Activated CD4-positive, alpha-beta memory T cell treated with anti-CD3 and anti-CD28 coated beads for 36 hours (primary cell): ENCODE measurements at regions not wholly inside any gene's neighbourhood (a gene's known extent, or its start where the extent isn't known, plus 50 kb on each side); places are given as distances from the start of the nearest gene placed in this dataset.

Source experiments
- CTCF ChIA-PET: fragments of 350-600 bp; sonication (Branson Sonifier 250); formaldehyde crosslinking; loops from one replicate; lab custom pipeline; 2021; ENCODE audit warnings: antibody characterized with exemption, inconsistent platforms; lab: Charles Lee
- POLR2A ChIA-PET: fragments of 350-600 bp; sonication (Branson Sonifier 250); formaldehyde crosslinking; loops from one replicate; lab custom pipeline; 2021; ENCODE audit warnings: antibody characterized with exemption; lab: Charles Lee
- DNase-seq: peaks from one replicate; pipeline ENCODE4 v3.0.0-alpha.2; 2020
- H3K27ac Mint-ChIP-seq: one replicate; pipeline ENCODE4 v1.8.0; 2021; ENCODE audit warnings: mixed read lengths
- H3K27me3 Mint-ChIP-seq: one replicate; pipeline ENCODE4 v1.8.0; 2021; ENCODE audit warnings: mixed read lengths
- H3K36me3 Mint-ChIP-seq: one replicate; pipeline ENCODE4 v1.8.0; 2021; ENCODE audit warnings: mixed read lengths
- H3K4me1 Mint-ChIP-seq: one replicate; pipeline ENCODE4 v1.8.0; 2021; ENCODE audit warnings: low read depth, mixed read lengths
- H3K4me3 Mint-ChIP-seq: one replicate; pipeline ENCODE4 v1.8.0; 2021; ENCODE audit warnings: mild to moderate bottlenecking, mixed read lengths
- H3K9me3 Mint-ChIP-seq: one replicate; pipeline ENCODE4 v1.8.0; 2021; ENCODE audit warnings: mixed read lengths
- intact Hi-C: fragments of 100-400 bp; cut with micrococcal nuclease; formaldehyde crosslinking; loops from one replicate; pipeline ENCODE4 v1.15.1; 2023

- POLR2A ChIA-PET = no interaction called here
- CTCF ChIA-PET = no interaction called here
- no peak for DNase-seq
- intact Hi-C loops = no loop called here
- Mint-ChIP-seq H3K27me3 (no peaks in the 10 kb centered on the region), H3K9me3 (peaks cover 15% of the 10 kb centered on the region), H3K36me3 (no peaks in the 10 kb centered on the region), H3K27ac (no peak overlapping the region), H3K4me3 (no peak overlapping the region), H3K4me1 (no peaks in the 10 kb centered on the region)
These were observed 1515.2 kb downstream of the PLA2G4A start for GRCh38 chr1:188343914-188344313.

DNA sequence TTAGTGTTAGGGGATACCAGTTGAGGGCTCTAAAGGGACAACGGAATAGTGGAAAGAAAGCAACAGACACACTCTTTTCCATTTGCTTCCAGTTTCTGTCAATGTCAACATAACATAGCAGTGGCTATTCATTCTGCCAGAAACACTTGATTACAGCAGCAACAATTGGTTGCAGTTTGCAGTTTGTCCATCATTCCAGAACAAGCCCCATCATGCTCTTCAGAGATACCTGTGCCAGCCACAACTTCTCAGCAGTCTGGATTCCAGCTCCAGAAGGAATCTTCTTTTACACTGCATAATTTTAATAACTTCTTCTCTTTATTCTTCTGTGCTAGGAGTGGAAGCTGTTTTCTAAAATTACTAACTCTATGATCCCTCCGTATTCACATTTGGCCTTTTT, 1521.4 kb downstream of the PLA2G4A start:
- CTCF ChIA-PET = no interaction called here
- H3K27ac Mint-ChIP-seq = no peak overlapping the region
- H3K4me3 Mint-ChIP-seq = no peak overlapping the region
- no peaks in the 10 kb centered on the region for H3K4me1 Mint-ChIP-seq
- POLR2A ChIA-PET = no interaction called here
- H3K36me3 Mint-ChIP-seq = no peaks in the 10 kb centered on the region
- no peaks in the 10 kb centered on the region for H3K27me3 Mint-ChIP-seq
- no peak for DNase-seq
- intact Hi-C loops = no loop called here
- H3K9me3 Mint-ChIP-seq = peaks cover 9% of the 10 kb centered on the region

DNA sequence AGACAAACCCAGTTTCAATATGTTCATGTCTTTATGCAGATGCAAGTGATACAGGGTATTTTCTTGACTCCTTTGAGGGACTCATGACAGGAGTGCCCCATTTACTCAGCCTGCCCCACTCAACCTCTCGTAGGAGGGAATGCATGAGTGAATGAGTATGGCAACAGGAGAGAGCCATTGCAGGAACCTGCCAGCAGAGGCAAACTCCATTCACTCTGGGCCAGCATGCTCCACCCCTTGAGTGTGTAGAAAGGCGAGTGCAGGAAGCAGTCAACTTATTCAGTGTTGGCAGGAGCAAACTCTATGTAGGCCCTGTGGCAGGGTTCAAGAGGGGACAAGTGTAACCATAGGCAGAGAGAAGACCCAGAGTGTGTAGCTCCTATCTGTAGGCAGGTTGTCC, 1526.3 kb downstream of the PLA2G4A start:
- Mint-ChIP-seq H3K9me3 (peaks cover 19% of the 10 kb centered on the region), H3K4me1 (no peaks in the 10 kb centered on the region), H3K27ac (no peak overlapping the region), H3K4me3 (no peak overlapping the region), H3K27me3 (no peaks in the 10 kb centered on the region), H3K36me3 (no peaks in the 10 kb centered on the region)
- ChIA-PET CTCF (no interaction called here), POLR2A (no interaction called here)
- intact Hi-C loops = no loop called here
- DNase-seq = no peak

DNA sequence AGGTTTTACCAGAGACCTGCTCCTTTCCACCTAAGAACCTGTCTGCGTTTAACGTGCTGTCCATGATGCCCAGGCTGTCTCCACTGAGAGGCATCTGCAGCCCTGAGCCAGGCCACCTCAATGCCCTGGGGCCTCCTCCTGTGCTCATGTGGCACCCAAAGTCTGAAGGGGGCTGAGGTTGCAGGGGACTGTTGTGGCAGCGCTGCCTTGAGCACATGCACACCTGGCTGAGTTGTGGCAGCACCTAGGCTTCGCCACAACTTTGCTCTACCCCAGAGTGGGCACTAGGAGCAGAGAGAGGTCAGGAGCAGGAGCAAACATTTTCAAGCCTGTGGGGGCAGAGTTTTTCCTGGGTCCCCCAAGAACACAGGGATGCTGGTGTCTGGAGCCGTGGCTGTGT, 1527.1 kb downstream of the PLA2G4A start:
- ChIA-PET CTCF (no interaction called here), POLR2A (no interaction called here)
- Mint-ChIP-seq H3K9me3 (peaks cover 19% of the 10 kb centered on the region), H3K4me3 (no peak overlapping the region), H3K4me1 (no peaks in the 10 kb centered on the region), H3K27ac (no peak overlapping the region), H3K36me3 (no peaks in the 10 kb centered on the region), H3K27me3 (no peaks in the 10 kb centered on the region)
- intact Hi-C loops = no loop called here
- DNase-seq = no peak

- H3K9me3 Mint-ChIP-seq = peaks cover 19% of the 10 kb centered on the region
- H3K27me3 Mint-ChIP-seq = no peaks in the 10 kb centered on the region
- no peaks in the 10 kb centered on the region for H3K36me3 Mint-ChIP-seq
- no peaks in the 10 kb centered on the region for H3K4me1 Mint-ChIP-seq
- CTCF ChIA-PET = no interaction called here
- H3K27ac Mint-ChIP-seq = no peak overlapping the region
- DNase-seq = no peak
- no peak overlapping the region for H3K4me3 Mint-ChIP-seq
- intact Hi-C loops = no loop called here
- POLR2A ChIA-PET = no interaction called here
These were observed 1530.6 kb downstream of the PLA2G4A start for GRCh38 chr1:188359315-188359714.

DNA sequence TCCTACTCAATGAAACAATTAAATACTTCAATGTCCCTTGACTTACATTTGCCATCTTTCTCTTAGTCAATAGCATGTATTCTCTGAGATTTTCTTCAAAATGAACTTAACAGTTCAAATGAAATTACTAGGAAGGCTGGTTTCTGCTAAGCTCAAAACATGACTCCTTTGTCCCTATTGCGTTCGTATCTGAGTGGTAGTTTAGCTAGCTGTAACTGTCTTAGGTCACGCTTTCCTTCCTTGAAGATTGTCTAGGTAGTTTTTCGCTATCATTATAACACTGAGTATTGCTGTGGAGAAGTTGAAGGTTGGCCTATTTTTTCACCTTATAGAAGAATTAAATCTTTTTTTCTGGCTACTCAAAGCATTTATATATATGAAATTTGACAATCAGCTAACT, 1535.2 kb downstream of the PLA2G4A start:
- Mint-ChIP-seq H3K4me3 (no peak overlapping the region), H3K27me3 (no peaks in the 10 kb centered on the region), H3K4me1 (no peaks in the 10 kb centered on the region), H3K36me3 (no peaks in the 10 kb centered on the region), H3K27ac (no peak overlapping the region), H3K9me3 (peaks cover 12% of the 10 kb centered on the region)
- POLR2A ChIA-PET = no interaction called here
- no peak for DNase-seq
- intact Hi-C loops = no loop called here
- CTCF ChIA-PET = no interaction called here

DNA sequence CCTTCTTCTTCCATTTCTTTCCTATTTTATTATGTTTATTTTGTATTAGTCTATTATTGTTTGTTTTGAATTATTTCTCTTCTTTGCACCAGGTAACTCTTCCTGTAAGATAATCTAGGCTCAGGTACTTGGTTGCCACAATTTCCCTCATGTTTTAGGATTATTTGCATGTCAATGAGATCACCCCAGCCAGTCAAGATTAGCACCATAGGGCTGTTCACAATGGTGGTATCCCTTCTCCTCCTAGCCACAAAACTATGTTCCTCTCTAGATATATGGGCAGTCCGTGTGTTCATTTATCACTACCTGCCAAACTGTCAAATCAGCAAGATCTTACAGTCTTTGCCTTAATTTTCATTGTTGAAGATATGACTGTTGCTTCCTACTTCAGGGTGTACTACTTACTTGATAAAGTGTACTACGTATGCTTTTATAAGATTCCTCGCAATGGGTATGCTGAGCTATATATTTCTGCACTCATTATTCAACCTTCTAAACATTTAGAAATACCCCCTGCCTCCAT, 1536.2 kb downstream of the PLA2G4A start:
- Mint-ChIP-seq H3K36me3 (no peaks in the 10 kb centered on the region), H3K27ac (no peak overlapping the region), H3K4me3 (no peak overlapping the region), H3K27me3 (no peaks in the 10 kb centered on the region), H3K4me1 (no peaks in the 10 kb centered on the region), H3K9me3 (peaks cover 9% of the 10 kb centered on the region)
- ChIA-PET CTCF (no interaction called here), POLR2A (no interaction called here)
- no peak for DNase-seq
- intact Hi-C loops = no loop called here

DNA sequence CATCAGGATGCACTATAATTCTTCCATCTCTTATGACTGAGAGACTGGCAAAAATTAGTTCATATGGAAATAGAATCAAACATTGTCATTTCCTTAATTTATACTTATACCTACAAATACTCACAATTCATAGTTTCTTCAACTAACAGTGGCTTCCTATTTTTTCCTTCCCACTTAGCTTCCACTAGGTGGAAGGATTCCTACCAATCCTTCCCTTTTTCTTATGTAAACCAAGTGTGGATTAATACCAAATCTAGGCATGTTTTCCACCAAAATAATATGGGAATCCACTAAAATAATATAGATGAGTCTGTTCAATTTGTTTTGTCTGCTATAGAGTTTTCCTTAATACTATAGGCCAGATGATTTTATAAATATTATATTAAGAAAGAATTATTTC, 1537.1 kb downstream of the PLA2G4A start:
- no peak overlapping the region for H3K27ac Mint-ChIP-seq
- ChIA-PET POLR2A (no interaction called here), CTCF (no interaction called here)
- no peak for DNase-seq
- no peak overlapping the region for H3K4me3 Mint-ChIP-seq
- H3K27me3 Mint-ChIP-seq = no peaks in the 10 kb centered on the region
- H3K4me1 Mint-ChIP-seq = no peaks in the 10 kb centered on the region
- peaks cover 9% of the 10 kb centered on the region for H3K9me3 Mint-ChIP-seq
- H3K36me3 Mint-ChIP-seq = no peaks in the 10 kb centered on the region
- intact Hi-C loops = no loop called here

GRCh38 chr1:188367661-188368060, 1538.9 kb downstream of the PLA2G4A start:
- intact Hi-C loops = no loop called here
- H3K27ac Mint-ChIP-seq = no peak overlapping the region
- POLR2A ChIA-PET = no interaction called here

GRCh38 chr1:188371295-188371806, 1542.6 kb downstream of the PLA2G4A start:
- H3K4me1 Mint-ChIP-seq = no peaks in the 10 kb centered on the region
- H3K4me3 Mint-ChIP-seq = no peak overlapping the region
- no peak overlapping the region for H3K27ac Mint-ChIP-seq
- intact Hi-C loops = no loop called here
- H3K9me3 Mint-ChIP-seq = peaks cover 12% of the 10 kb centered on the region
- H3K36me3 Mint-ChIP-seq = no peaks in the 10 kb centered on the region
- ChIA-PET CTCF (no interaction called here), POLR2A (no interaction called here)
- DNase-seq = no peak
- H3K27me3 Mint-ChIP-seq = no peaks in the 10 kb centered on the region

More at GRCh38 chr1:188367661-188368060, 1538.9 kb downstream of the PLA2G4A start:
- DNase-seq = no peak
- Mint-ChIP-seq H3K27me3 (no peaks in the 10 kb centered on the region), H3K36me3 (no peaks in the 10 kb centered on the region), H3K4me3 (no peak overlapping the region), H3K4me1 (no peaks in the 10 kb centered on the region), H3K9me3 (peaks cover 9% of the 10 kb centered on the region)
- CTCF ChIA-PET = no interaction called here

- intact Hi-C loops = no loop called here
- Mint-ChIP-seq H3K27ac (no peak overlapping the region), H3K27me3 (no peaks in the 10 kb centered on the region), H3K36me3 (no peaks in the 10 kb centered on the region), H3K4me3 (no peak overlapping the region), H3K9me3 (peaks cover 11% of the 10 kb centered on the region), H3K4me1 (no peaks in the 10 kb centered on the region)
- DNase-seq = no peak
- POLR2A ChIA-PET = no interaction called here
- CTCF ChIA-PET = no interaction called here
These were observed 1544.1 kb downstream of the PLA2G4A start for GRCh38 chr1:188372821-188373220.

GRCh38 chr1:188382851-188383250, 1554.1 kb downstream of the PLA2G4A start:
- H3K9me3 Mint-ChIP-seq = peaks cover 10% of the 10 kb centered on the region
- intact Hi-C loops = no loop called here
- no peaks in the 10 kb centered on the region for H3K36me3 Mint-ChIP-seq
- POLR2A ChIA-PET = no interaction called here
- H3K4me1 Mint-ChIP-seq = no peaks in the 10 kb centered on the region
- H3K27ac Mint-ChIP-seq = no peak overlapping the region
- no peak overlapping the region for H3K4me3 Mint-ChIP-seq
- DNase-seq = no peak
- CTCF ChIA-PET = no interaction called here
- no peaks in the 10 kb centered on the region for H3K27me3 Mint-ChIP-seq

GRCh38 chr1:188386161-188386560, 1557.4 kb downstream of the PLA2G4A start:
- no peak for DNase-seq
- H3K4me1 Mint-ChIP-seq = no peaks in the 10 kb centered on the region
- CTCF ChIA-PET = no interaction called here
- no peaks in the 10 kb centered on the region for H3K27me3 Mint-ChIP-seq
- H3K27ac Mint-ChIP-seq = no peak overlapping the region
- no peak overlapping the region for H3K4me3 Mint-ChIP-seq
- H3K9me3 Mint-ChIP-seq = peaks cover 6% of the 10 kb centered on the region
- H3K36me3 Mint-ChIP-seq = no peaks in the 10 kb centered on the region
- intact Hi-C loops = no loop called here
- POLR2A ChIA-PET = no interaction called here
